H1 (cell line): ENCODE measurements at regions not wholly inside any gene's neighbourhood (a gene's known extent, or its start where the extent isn't known, plus 50 kb on each side); places are given as distances from the start of the nearest gene placed in this dataset.

Experiments
- CTCF ChIA-PET: fragments of 300-600 bp; sonication (Branson Sonifier 250); formaldehyde crosslinking; loops from one replicate; lab custom pipeline; 2021; ENCODE audit not compliant: partially characterized antibody; lab: Charles Lee
- POLR2A ChIA-PET: fragments of 300-600 bp; sonication (Branson Sonifier 250); formaldehyde crosslinking; loops from one replicate; lab custom pipeline; 2021; ENCODE audit warnings: inconsistent platforms; ENCODE audit not compliant: partially characterized antibody; lab: Charles Lee
- DNase-seq, 2 experiments: peaks; one replicate each; pipeline versions ENCODE4 v3.0.0 to v3.0.0-alpha.2; 2010 to 2022; ENCODE audit warnings: low spot score in 2 of 2, low read depth in 1 of 2, mixed read lengths in 1 of 2
- FAIRE-seq: peaks from 2 replicates; lab custom pipeline; 2011; peaks lifted over from hg19 to GRCh38; lab: Jason Lieb, UNC
- H2AFZ ChIP-seq: 2 replicates; pipeline ENCODE4 v1.8.1; 2012; ENCODE audit warnings: low read length, inconsistent platforms
- H2AK5ac ChIP-seq: 2 replicates; pipeline ENCODE4 v1.6.1; 2013; ENCODE audit warnings: low read depth, low read length
- H2BK120ac ChIP-seq: replicated peaks from 2 replicates; pipeline ENCODE3; 2013; ENCODE audit warnings: low read depth, low read length, inconsistent platforms
- H2BK12ac ChIP-seq: 2 replicates; pipeline ENCODE4 v1.6.1; 2013; ENCODE audit warnings: low read depth, low read length
- H2BK15ac ChIP-seq: 2 replicates; pipeline ENCODE4 v1.6.1; 2013; ENCODE audit warnings: low read length
- H2BK20ac ChIP-seq: 2 replicates; pipeline ENCODE4 v1.6.1; 2013; ENCODE audit warnings: low read length
- H2BK5ac ChIP-seq: 2 replicates; pipeline ENCODE4 v1.6.1; 2013; ENCODE audit warnings: low read depth, low read length
- H3K14ac ChIP-seq: 2 replicates; pipeline ENCODE4 v1.6.1; 2013; ENCODE audit warnings: inconsistent platforms; ENCODE audit not compliant: insufficient read length
- H3K18ac ChIP-seq: 2 replicates; pipeline ENCODE4 v1.6.1; 2013; ENCODE audit warnings: low read length; ENCODE audit errors: extremely low read depth
- H3K23ac ChIP-seq: 2 replicates; pipeline ENCODE4 v1.6.1; 2013; ENCODE audit warnings: inconsistent platforms; ENCODE audit not compliant: insufficient read length
- H3K23me2 ChIP-seq: 2 replicates; pipeline ENCODE4 v1.6.1; 2013; ENCODE audit warnings: low read depth, low read length
- H3K27ac ChIP-seq: 2 replicates; pipeline ENCODE4 v1.6.1; 2011; ENCODE audit warnings: low read depth, low read length, inconsistent platforms
- H3K27me3 ChIP-seq, 4 experiments: replicated peaks in 1 of 4; 1 replicate in 1 of 4; 2 replicates in 3 of 4; pipeline versions ENCODE4 v1.6.1 to v1.8.1; 2011 to 2013; ENCODE audit warnings: low read length in 3 of 4, mild to moderate bottlenecking in 3 of 4, inconsistent platforms in 2 of 4, mixed read lengths in 2 of 4, moderate library complexity in 1 of 4; ENCODE audit not compliant: control insufficient read depth in 3 of 4, insufficient read depth in 3 of 4; ENCODE audit errors: extremely low read depth in 1 of 4
- H3K36me3 ChIP-seq, 4 experiments: 2 replicates each; pipeline versions ENCODE4 v1.6.1 to v1.8.1; 2011 to 2013; ENCODE audit warnings: mild to moderate bottlenecking in 4 of 4, low read length in 3 of 4, moderate library complexity in 2 of 4, control low read depth in 1 of 4, inconsistent platforms in 1 of 4; ENCODE audit not compliant: insufficient read depth in 4 of 4, control insufficient read depth in 2 of 4
- H3K4ac ChIP-seq: replicated peaks from 2 replicates; pipeline ENCODE3; 2013; ENCODE audit warnings: low read length, low read depth, mixed read lengths, inconsistent platforms; ENCODE audit not compliant: insufficient read length
- H3K4me1 ChIP-seq, 4 experiments: replicated peaks in 1 of 4; 1 replicate in 1 of 4; 2 replicates in 3 of 4; pipeline versions ENCODE4 v1.6.1 to v1.8.1; 2011 to 2013; ENCODE audit warnings: low read length in 3 of 4, inconsistent platforms in 2 of 4, mixed read lengths in 1 of 4; ENCODE audit not compliant: insufficient read depth in 4 of 4, control insufficient read depth in 3 of 4
- H3K4me2 ChIP-seq, 2 experiments: 2 replicates each; pipeline versions ENCODE4 v1.6.1 to v1.8.1; 2011 to 2013; ENCODE audit warnings: low read depth in 2 of 2, low read length in 2 of 2, control low read depth in 1 of 2, inconsistent platforms in 1 of 2, mild to moderate bottlenecking in 1 of 2; ENCODE audit not compliant: insufficient read depth in 1 of 2
- H3K4me3 ChIP-seq, 4 experiments: fragments of 200-600, 300-600 bp in 1 of 4; sonication (generic), shearing (Covaris generic), sonication (Bioruptor Twin) in 1 of 4; 2 replicates each; pipeline versions ENCODE4 v1.5.1 to v1.8.1; 2011 to 2016; ENCODE audit warnings: low read length in 4 of 4, low read depth in 3 of 4, control low read depth in 2 of 4, inconsistent platforms in 2 of 4, mild to moderate bottlenecking in 2 of 4, mixed read lengths in 1 of 4, moderate library complexity in 1 of 4; ENCODE audit not compliant: insufficient read depth in 2 of 4; ENCODE audit errors: extremely low read depth in 1 of 4
- H3K56ac ChIP-seq: replicated peaks from 2 replicates; pipeline ENCODE3; 2013; ENCODE audit warnings: low read depth, mild to moderate bottlenecking, mixed read lengths, low read length, inconsistent platforms; ENCODE audit not compliant: insufficient read length
- H3K79me1 ChIP-seq: 2 replicates; pipeline ENCODE4 v1.6.1; 2013; ENCODE audit warnings: low read depth, low read length, control low read depth
- H3K79me2 ChIP-seq, 2 experiments: 2 replicates each; pipeline versions ENCODE4 v1.6.1 to v1.8.1; 2012 to 2013; ENCODE audit warnings: low read length in 2 of 2, mild to moderate bottlenecking in 2 of 2, inconsistent platforms in 1 of 2; ENCODE audit not compliant: insufficient read depth in 2 of 2, control insufficient read depth in 1 of 2
- H3K9ac ChIP-seq, 4 experiments: replicated peaks in 1 of 4; 1 replicate in 1 of 4; 2 replicates in 3 of 4; pipeline versions ENCODE4 v1.6.1 to v1.8.1; 2011 to 2013; ENCODE audit warnings: low read depth in 3 of 4, low read length in 3 of 4, control low read depth in 2 of 4, mild to moderate bottlenecking in 2 of 4, moderate library complexity in 2 of 4, inconsistent platforms in 1 of 4; ENCODE audit errors: extremely low read depth in 1 of 4
- H3K9me3 ChIP-seq, 2 experiments: 2 replicates each; pipeline versions ENCODE4 v1.6.1 to v1.8.1; 2012 to 2013; ENCODE audit warnings: mild to moderate bottlenecking in 2 of 2, moderate library complexity in 2 of 2, control low read depth in 1 of 2, inconsistent platforms in 1 of 2, low read depth in 1 of 2, low read length in 1 of 2, mixed read lengths in 1 of 2; ENCODE audit not compliant: insufficient read depth in 2 of 2
- H4K20me1 ChIP-seq, 2 experiments: replicated peaks in 1 of 2; 2 replicates each; pipeline versions ENCODE3 to v1.8.1; 2011 to 2013; ENCODE audit warnings: inconsistent platforms in 2 of 2, low read length in 2 of 2, mild to moderate bottlenecking in 1 of 2; ENCODE audit not compliant: insufficient read depth in 2 of 2, control insufficient read depth in 1 of 2
- H4K5ac ChIP-seq: 2 replicates; pipeline ENCODE4 v1.6.1; 2013; ENCODE audit warnings: low read length, low read depth, mixed read lengths, inconsistent platforms; ENCODE audit not compliant: insufficient read length
- H4K8ac ChIP-seq: 2 replicates; pipeline ENCODE4 v1.8.0; 2013; ENCODE audit warnings: mild to moderate bottlenecking, moderate library complexity, low read length, inconsistent platforms; ENCODE audit not compliant: insufficient read depth; ENCODE audit errors: extremely low read depth
- H4K91ac ChIP-seq: replicated peaks from 2 replicates; pipeline ENCODE3; 2013; ENCODE audit warnings: low read length, mixed read lengths, inconsistent platforms; ENCODE audit not compliant: insufficient read length
- POU5F1 ChIP-seq: IDR thresholded peaks from 2 replicates; pipeline ENCODE4 v1.6.1; 2011; ENCODE audit warnings: low read depth, mild to moderate bottlenecking, low read length, moderate library complexity
- WGBS, 2 experiments: shearing (Covaris generic) in 1 of 2; methylation state at CpG; one replicate each; pipeline versions ENCODE4 v1.1.6 to v1.1.7; 2013 to 2015; ENCODE audit warnings: low lambda C conversion rate in 2 of 2, mixed read lengths in 2 of 2, inconsistent platforms in 1 of 2, low coverage in 1 of 2, missing lambda C conversion rate in 1 of 2; ENCODE audit not compliant: insufficient replicate concordance in 2 of 2, insufficient coverage in 1 of 2, insufficient read length in 1 of 2; ENCODE audit errors: extremely low coverage in 1 of 2, missing lambda C conversion rate in 1 of 2; 5-methylcytosine and 5-hydroxymethylcytosine counted together

- Histone ChIP-seq H3K27ac (no peak overlapping the region), H2AFZ (no peak overlapping the region), H3K27me3 (no peaks in the 10 kb centered on the region; a peak in 1 of 7 replicates), H2BK120ac (no peak overlapping the region), H4K91ac (no peak overlapping the region), H3K4me3 (no peak overlapping the region), H2BK20ac (no peak overlapping the region), H2BK15ac (no peak overlapping the region), H4K5ac (no peak overlapping the region), H3K4ac (no peak overlapping the region), H4K20me1 (no peaks in the 10 kb centered on the region), H3K4me1 (no peaks in the 10 kb centered on the region), H4K8ac (no peak overlapping the region), H3K36me3 (no peaks in the 10 kb centered on the region), H3K18ac (no peak overlapping the region), H3K79me2 (no peaks in the 10 kb centered on the region), H3K23me2 (no peaks in the 10 kb centered on the region), H2BK5ac (no peak overlapping the region), H3K23ac (no peak overlapping the region), H3K56ac (no peak overlapping the region), H3K9ac (no peak overlapping the region), H2BK12ac (no peak overlapping the region), H3K9me3 (no peaks in the 10 kb centered on the region), H2AK5ac (no peak overlapping the region), H3K4me2 (no peak overlapping the region), H3K14ac (no peak overlapping the region), H3K79me1 (no peaks in the 10 kb centered on the region)
- WGBS, 2 experiments = 88% methylated on average over 1 of the region's 1 CpG; no CpG with 5 or more reads in 1 of the 2 experiments
- CTCF ChIA-PET = no interaction called here
- DNase-seq (no peak), FAIRE-seq (no peak)
- no peak for TF ChIP-seq POU5F1
- POLR2A ChIA-PET = no interaction called here
Measured at GRCh38 chr20:21450572-21450971, 53.2 kb upstream of the NKX2-4 start.
